Non-pigmented ciliary epithelial cell (primary cell): ENCODE measurements at regions not wholly inside any gene's neighbourhood (a gene's known extent, or its start where the extent isn't known, plus 50 kb on each side); places are given as distances from the start of the nearest gene placed in this dataset.

Experiments used
- DNase-seq: peaks from one replicate; pipeline ENCODE4 v3.0.0-alpha.2; 2010; ENCODE audit warnings: low read depth

DNA sequence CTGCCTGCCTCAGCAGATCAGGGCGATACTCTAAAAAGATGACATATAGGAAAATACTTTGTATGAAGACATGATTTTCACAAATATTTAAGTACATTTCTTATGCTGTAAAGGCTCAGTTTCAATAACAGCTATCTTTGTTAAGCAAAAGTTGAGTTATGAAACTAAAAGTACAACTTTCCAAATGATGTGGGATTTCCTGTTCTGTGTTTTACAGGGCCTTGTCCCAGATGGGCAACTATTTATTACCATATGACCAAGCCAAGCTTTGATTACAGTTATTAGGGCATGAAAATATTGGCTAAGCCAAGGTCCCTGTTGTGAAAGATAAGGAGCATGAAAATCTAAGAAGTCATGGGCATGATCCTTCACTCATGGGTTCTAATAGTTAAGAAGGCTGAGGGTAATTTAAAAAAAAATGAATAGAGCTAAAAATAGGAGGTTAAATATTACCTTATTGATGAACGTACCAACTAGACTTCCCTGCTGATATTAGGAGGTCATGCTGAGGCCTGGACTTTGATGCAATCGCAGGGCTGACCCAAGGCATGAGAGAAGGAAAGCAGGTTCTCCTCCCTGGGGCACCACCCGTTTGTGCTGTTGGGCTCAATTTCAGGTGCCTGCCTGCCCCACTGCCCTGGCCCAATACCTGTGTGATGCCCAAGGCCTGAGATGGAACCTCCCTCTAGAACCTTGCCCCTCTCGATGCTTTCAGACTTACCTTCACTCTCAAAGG, 294.4 kb upstream of the PRDM1 start:
- DNase-seq: no peak

DNA sequence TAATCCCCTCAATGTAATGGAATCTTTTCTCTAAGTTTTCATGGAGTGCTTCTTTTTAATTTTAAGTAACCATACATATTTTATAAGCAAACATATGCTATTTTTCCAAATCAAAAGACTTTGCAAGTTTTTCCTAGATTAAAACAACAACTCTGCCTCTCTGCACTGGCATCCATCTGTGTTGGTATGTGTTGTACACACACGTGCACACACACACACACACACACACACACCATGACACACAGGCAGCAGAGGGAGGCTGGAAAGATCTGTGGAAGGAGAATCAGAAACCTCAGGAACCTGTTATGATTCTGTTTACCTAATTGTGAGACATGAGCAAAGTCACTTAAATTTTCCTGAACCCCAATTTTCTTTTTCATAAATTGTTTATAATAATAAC, 295.0 kb upstream of the PRDM1 start:
- no peak for DNase-seq

DNA sequence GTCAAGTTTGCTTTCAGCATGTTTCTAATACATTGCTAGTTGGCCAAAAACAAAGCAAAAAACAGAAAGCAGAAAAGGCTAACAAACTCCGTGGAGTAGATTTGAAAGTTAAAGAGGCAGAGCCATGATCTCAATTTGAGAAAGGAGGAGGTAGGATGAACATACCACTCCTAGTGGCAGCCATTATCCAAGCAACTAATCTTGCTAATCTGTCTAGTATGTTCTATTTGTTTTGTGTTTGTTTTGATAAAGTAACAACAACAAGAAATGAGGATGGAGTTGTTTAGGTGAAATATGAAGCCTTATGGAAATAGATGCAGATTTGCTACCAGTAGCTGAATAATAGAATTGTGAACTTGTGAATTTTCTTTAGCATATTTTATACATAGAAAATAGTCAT, 295.5 kb upstream of the PRDM1 start:
- no peak for DNase-seq

DNA sequence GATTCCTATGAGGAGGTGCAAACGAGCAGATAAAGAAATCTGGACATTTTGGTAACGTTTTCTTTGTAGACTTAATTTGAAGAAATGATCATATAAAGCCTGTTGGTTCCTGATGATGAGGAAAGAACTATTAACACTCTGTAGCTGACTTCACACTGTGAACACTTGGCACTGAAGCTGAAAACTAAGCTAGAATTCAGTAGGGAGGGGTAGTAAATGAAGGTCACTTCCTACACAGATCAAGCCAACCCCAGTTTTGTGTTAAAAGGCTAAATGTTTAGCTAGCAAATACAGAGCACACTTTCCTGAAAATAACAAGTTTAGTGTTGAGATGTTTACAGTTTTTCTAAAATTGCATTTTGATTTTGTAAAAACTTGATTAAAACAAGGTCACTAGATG, 296.2 kb upstream of the PRDM1 start:
- DNase-seq: no peak

DNA sequence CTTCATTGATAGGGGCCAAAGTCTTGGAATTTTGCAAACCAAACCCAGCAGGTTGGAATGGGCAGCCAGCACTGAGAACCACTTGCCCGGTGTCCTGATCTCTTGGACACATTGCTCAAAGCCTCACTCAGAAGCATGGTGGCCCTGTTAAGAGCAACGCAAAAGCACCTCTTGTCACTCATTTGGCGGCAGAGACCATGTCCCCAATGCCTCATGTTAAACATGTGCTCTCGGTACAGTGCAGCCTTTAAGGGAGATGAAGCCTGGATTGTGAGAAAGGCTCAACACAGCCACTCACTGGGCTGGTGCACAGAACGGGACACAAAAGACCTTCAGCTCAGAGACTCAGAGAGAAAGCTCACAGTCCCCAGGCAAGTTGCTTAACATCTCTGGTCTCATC, 298.4 kb upstream of the PRDM1 start:
- no peak for DNase-seq

DNA sequence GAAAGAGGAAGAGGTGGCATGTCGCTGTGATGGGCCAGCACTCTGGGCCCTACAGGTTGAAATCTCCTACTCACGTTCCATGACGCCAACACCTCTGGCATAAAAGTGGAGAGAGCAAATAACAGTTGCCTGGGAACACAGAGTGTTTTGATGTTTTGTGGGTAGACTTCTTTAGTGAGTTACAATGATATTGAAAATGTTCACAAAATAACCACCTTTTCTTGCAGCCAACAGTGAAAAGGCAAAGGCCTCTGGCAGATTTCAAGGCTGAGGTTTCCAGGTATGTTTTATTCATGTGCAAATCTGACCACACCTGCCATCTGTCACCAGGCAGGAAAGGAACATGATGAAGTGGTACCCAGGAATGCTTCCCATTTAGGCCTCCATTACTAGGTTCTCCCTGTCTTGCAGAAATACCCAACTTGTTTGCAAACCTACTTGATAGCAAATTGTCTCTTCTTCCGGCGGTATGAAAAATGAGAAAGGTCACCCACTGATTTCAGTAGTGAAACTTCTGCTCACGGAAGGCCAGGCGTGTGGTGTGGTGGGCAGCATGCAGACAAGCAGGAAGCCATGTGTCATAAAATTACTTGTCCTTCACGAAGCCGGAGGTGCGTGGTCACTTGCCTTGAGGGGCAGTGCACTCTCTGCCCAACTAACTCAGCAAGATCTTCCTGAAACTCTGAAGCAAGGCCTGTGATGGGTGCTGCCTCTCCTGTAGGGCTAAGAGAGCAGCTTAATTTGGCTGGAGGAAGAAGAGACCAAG, 299.1 kb upstream of the PRDM1 start:
- no peak for DNase-seq

DNA sequence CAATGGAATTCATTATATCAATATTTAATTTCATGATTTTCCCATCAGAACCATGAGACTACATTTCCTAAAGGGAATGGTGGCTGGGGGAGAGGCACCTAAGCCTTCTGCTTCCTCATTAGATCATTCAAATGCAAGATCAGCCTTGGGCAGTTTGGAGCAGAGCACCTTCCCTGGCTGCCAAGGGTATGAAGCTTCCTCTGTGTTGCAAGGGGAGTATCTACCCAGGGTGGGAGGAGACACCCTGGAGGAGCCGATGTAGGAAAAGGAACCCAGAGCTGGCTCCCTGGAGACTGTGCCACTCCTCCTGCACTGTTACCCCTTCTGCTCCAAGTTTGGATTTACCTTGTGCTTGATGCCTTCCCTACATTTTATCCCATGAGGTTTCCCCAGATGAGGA, 299.7 kb upstream of the PRDM1 start:
- DNase-seq: no peak

DNA sequence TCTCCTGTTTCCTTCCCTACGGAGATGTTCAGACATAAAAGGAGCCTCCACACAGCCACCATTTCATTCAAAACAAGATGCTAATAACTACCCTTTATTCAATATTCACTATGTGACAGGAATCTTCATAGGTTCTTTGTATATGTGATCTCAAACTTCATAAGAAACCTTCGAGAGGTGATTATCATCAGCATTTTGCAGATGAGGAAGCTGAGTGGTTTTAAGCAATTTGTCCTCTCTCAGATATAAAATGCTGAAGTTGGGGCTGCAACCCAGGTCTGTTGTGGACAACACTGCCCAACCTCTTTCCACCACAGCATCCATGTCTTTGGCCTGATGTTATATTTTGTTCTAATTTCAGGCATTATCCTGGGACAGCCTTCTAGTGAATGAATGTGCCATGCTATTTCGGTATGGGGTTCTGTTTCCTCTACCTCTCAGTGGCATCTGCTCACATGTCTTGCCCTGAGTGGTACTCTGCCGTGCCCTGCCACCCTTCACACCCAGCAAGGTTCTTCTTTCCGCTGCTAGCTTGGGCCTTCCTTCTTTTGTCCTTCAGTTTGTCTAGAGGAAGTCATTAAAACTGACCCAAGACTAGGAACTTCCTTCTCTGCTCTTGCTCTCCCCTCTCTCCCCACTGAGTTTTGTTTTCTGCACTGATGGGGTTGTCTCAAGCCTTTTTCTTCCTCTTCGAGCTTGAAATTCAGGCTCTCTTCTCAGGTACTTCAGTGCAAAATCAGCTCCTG, 300.9 kb upstream of the PRDM1 start:
- no peak for DNase-seq

DNA sequence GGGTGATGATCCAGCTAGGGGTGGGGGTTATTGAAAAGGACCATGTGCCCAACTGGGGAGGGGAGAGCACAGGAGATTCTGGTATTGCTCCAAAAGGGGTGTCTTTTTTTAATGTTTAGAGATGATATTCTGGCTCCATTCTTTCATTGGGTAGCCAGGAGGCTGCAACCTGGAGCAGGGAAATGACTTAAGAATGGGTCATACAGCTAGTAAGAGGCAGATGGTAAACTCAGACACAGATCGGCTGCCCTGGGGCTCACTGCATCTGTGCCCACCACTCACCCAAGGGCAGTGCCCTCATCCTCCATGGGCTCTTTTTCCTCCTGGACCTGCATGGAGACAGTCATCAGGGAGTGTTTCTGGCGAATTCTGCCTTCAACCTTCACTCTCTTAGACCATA, 302.0 kb upstream of the PRDM1 start:
- no peak for DNase-seq

DNA sequence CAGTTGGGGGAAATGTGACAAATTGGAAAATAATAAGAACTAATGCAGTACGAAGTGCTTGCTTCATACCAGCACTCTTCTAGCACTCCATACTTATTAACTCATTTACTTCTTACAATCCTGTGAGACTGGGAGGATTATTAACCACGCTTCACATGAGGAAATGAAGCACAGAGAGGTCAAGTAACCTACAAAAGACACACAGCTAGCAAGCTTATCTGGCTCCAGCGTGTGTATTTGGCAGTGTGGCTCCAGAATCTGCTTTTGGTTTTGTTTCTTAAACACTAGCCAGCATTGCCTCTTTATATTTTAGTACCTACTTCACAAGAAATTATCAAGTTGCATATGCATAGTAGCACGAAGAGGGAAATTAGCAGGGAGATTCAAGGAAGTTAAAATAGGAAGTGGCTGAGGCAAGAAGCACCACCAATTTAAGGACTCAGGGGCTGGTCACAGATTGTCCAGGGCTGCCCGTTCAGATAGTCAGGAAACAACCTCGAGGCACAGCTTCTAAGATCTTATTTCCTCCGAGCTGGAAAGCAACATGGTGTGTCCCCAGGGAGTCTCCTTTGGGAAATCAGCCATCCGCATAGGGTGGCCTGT, 302.7 kb upstream of the PRDM1 start:
- DNase-seq: no peak

DNA sequence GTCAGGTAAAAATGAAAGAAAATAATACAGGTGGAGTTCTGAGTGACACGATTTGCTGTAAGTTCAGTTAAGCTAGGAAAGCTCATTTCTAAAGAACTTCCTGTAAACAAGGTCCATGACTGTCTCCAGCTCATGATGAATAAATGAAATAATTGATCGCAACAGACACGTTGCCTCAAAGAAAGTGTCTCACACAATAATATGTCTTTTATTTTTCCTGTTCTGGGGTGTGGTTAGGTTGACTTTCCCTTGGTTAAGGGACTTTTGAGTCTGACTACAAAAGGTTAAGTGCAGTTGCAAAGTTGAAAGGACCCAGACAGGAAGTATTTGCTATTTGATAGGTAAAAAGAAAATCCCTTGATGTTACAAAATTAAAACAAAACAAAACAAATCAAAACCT, 304.2 kb upstream of the PRDM1 start:
- no peak for DNase-seq

DNA sequence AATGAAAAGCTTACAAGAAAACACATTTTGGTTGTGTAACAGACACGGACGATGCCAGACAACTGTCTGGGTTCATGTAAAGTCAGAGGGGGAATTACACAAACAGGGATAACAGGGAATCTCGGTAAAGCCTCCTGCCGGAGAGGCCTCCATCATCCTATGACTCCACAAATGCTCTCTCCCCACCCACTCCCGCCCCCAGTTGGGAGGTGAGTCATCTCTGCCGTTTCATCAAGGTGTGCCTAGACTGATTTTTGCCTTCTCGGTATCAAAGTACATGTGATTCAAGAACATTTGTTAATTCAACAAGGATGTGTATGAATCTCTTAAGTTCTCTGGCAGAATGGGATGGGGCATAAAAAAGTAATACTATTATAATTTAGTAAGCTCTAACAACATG, 304.9 kb upstream of the PRDM1 start:
- DNase-seq: no peak

DNA sequence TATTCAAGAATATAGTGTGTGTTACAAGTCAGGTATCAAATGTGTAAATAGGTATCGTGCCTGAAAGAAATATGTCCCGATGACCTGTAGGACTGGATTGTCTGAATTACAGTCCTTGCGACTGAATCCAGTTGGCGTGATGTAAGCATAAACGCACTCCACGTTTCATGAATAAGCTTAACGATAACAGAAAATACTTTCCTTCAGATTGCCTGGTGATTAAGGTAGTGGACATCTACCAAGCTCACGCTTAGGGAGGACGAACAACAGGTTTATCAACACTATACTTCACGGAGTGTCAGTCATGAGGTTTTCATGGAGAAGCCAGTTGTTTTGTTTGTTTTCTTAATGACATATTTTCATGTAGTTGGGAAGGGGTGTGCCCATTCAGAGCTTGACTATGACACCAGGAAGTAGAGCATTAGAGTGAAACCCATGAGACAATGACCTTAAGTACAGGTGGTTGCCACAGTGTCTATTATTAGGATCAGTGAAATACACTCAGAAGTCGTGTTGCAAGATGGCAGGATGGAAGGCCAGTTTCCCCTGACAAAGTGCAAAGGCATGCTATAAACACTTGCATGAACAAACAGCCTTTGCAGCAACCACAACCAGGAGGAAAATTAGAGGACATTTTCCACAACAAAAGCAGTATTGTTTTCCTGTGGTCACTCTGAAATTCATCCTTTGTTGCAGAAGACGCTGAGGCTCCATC, 305.8 kb upstream of the PRDM1 start:
- DNase-seq: no peak

DNA sequence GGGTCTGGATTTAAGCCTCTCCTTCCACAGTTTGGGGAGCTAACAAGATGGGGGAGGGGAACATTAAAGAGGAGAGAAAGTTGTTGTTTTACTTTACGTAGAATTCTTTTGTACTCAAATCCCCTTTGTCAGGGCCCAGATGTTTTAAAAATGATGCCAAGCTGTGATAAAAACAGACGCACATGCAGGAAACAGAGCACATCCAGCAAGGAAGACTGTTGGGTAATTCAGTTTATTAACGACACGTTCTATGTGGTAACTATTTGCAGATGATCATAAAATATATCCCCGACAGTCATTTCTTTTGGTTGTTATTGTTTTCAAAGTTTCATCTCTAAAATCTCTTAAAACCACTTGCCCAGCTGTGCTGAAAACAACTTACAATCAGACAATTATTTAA, 307.0 kb upstream of the PRDM1 start:
- DNase-seq: no peak

DNA sequence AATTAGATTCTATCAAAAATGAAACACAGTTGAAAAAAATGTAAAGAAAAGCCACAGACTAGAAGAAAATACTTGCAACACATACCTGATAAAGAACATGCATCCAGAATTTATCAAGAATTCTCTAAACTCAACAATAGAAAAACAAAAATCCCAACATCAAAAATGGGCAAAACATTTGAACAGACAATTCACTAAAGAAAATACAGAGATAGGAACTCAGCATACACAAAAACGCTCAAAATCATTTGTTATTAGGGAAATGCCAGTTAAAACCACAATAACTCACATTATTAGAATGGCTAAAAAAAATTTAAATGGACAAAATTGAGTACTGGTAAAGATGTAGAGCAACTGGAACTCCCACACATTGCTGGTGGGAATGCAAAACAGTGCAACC, 311.0 kb upstream of the PRDM1 start:
- no peak for DNase-seq

DNA sequence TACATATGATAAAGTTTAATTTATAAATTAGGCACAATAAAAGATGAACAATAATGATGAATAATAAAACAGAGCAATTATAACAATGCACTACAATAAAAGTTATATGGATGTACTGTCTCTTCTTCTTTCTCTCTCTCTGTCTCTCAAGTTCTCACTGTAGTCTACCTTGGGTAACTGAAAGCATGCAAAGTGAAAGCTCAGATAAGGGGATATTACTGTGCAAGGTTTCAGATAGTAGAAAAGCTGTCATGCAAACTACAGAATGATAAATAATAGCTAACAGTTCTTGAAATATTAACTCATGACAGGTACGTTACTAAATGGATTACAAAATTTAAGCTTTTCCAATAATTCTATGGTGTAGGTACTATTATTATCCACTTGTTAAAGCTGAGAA, 311.9 kb upstream of the PRDM1 start:
- no peak for DNase-seq

DNA sequence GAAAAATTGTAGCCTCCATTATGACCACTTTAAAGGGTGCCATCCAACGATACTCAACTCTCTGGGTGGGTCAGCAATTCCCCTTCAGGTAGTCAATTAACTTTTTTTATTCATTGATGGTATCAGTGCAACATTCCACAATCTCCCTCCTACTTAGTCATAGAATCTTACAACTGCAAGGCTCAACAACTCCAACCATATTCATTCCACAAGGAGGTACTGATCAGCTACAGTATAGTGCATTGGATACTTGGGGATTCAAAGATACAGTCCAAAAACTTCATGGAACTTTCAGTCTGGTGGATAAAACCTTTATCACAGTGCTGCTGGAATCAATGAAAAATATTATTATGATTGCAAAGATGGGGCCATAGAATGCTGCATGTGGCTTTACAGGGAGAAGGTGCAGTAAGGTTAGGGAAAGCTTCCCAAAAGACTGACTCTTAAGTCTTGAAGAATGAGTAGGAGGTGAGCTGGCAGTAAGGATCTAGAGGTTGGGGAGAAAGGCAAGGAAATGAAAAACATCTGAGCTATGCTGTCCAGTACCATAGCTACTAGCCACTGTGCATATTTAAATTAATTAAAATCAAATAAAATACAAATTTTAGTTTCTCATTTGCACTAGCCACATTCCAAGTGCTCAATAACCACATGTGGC, 314.7 kb upstream of the PRDM1 start:
- no peak for DNase-seq

DNA sequence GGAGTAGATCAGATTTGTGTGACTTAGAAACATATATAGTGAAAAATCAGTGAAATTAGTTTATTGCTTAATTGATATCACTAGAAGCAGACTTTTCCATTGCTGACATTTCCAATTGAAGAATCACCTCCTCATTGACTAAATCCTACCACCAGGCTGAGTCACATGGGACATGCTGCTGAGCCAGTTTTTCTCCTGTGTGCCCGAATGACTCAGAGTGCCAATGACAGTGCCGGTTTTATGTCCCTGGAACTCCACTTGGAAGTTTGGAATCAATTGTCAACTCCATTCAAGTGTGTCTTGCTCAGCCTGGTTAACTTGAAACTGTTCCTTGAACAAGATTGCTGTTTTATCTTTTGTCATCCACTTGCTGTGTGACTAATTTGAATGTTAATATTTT, 316.1 kb upstream of the PRDM1 start:
- no peak for DNase-seq

DNA sequence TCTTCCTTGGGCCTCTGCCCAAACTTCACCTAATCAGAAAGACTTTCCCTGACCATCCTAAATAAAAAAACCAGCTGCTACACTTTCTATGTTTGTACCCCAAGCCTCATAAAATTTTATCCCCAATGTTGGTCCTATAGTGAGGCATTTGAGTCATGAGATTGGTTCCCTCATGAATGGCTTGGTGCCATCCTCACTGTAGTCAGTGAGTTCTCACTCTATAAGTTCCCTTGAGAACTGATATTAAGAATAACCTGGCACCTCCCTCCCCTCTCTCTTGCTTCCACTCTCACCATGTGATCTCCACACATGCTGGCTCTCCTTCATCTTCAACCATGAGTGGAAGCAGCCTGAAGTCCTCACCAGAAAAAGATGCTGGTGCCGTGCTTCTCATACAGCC, 316.9 kb upstream of the PRDM1 start:
- DNase-seq: no peak

DNA sequence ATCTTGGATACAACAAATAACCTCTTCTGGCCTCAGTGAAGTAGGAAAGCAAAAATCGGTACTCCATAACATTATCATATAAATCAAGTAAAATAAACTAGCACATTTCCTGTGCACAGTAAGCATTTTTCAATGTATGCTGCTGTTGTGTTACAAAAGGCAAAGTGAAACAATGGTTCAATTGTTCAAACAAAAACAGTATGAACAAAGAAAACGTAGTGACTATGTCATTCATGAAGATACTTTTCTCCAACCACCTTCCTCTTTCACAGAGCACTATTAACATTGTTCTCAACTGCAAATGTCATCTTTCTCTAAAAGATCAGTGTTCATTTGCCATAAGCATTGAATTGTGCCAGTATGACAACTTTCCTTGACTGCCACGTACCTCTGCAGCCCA, 318.6 kb upstream of the PRDM1 start:
- no peak for DNase-seq

DNA sequence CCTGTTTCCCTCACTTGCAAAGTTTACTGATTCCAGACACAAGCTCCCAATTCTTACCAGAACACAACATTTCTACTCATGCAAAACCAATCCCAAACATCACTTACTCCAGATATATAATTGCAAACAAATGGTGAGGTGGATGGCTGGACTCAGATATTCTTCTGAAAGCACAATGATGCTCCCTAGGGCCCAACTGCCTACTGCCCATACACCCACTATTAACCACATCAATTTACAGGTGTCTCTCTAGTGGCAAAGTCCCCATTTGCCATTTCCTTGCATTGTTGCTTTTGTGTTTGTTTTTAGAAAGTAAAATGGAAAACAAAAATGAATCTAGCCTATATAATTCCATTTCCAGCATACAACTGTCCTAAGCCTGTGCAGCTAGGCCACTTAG, 320.9 kb upstream of the PRDM1 start:
- DNase-seq: no peak

DNA sequence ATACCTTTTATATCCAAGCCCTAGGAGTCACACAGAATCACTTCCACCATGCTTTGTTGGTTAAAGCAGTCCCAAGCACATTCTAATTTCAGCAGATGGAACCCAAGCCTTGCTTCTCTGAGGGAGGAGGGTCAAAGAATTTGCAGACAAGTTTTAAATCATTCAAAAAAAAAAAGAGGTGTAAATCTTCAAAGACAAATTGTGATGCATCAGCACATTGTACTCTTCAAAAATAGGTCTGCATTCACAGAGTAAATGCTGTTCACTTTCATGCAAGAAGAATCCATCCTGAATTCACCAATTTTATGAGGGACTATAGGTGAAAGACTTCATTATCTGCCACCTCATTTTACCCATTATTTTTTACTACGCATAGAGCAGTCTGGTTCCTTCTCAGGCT, 321.8 kb upstream of the PRDM1 start:
- DNase-seq: no peak
